GM12878 (cell line): ENCODE measurements at regions not wholly inside any gene's neighbourhood (a gene's known extent, or its start where the extent isn't known, plus 50 kb on each side); places are given as distances from the start of the nearest gene placed in this dataset.

Source experiments
- ATAC-seq: fragments of 200-7000 bp; cut with Tn5 transposase; 3 replicates; pipeline ENCODE4 v1.9.1; 2020; ENCODE audit warnings: mild to moderate bottlenecking, moderate library complexity
- BruUV-seq: library from RNA; stranded (reverse); fragments of 400-500 nt; replicated peaks from 2 replicates; lab custom pipeline; 2021; lab: Mats Ljungman, UMichigan
- CTCF ChIA-PET: fragments of 300-600 bp; sonication (Branson Sonifier 250); formaldehyde crosslinking; extraction: SDS; loops from one replicate; lab custom pipeline; 2021; ENCODE audit warnings: inconsistent platforms; lab: Yijun Ruan, JAX
- POLR2A ChIA-PET: fragments of 350-600 bp; formaldehyde crosslinking; extraction: SDS; loops from one replicate; lab custom pipeline; 2021; ENCODE audit warnings: inconsistent platforms; lab: Charles Lee
- RAD21 ChIA-PET: fragments of 300-600 bp; sonication (Branson Sonifier 250); formaldehyde crosslinking; loops from one replicate; lab custom pipeline; 2023; ENCODE audit warnings: antibody characterized with exemption; ENCODE audit not compliant: unreplicated experiment; lab: Charles Lee
- SMC1A ChIA-PET: fragments of 300-600 bp; sonication (Branson Sonifier 250); formaldehyde crosslinking; loops from one replicate; lab custom pipeline; 2023; ENCODE audit not compliant: unreplicated experiment, uncharacterized antibody; lab: Charles Lee
- DNase-seq: peaks from one replicate; pipeline ENCODE4 v3.0.0-alpha.2; 2011; ENCODE audit warnings: low read depth, low spot score
- FAIRE-seq: peaks from 3 replicates; lab custom pipeline; 2011; peaks lifted over from hg19 to GRCh38; lab: Jason Lieb, UNC
- H2AFZ ChIP-seq: 2 replicates; pipeline ENCODE4 v1.6.0; 2011; ENCODE audit warnings: low read depth, low read length, control low read depth; ENCODE audit not compliant: control insufficient read depth
- H3K27ac ChIP-seq: 2 replicates; pipeline ENCODE4 v1.5.1; 2011; ENCODE audit warnings: control low read depth; ENCODE audit not compliant: control insufficient read depth, insufficient read depth
- H3K27me3 ChIP-seq, 2 experiments: replicated peaks in 1 of 2; 2 replicates each; pipeline versions ENCODE4 v1.6.0 to v1.6.1; 2011; ENCODE audit warnings: low read length in 1 of 2; ENCODE audit not compliant: control insufficient read depth in 2 of 2, insufficient read depth in 2 of 2
- H3K36me3 ChIP-seq, 2 experiments: 2 replicates each; pipeline ENCODE4 v1.5.1; 2011; ENCODE audit warnings: low read length in 1 of 2; ENCODE audit not compliant: control insufficient read depth in 2 of 2, insufficient read depth in 2 of 2
- H3K4me1 ChIP-seq: 2 replicates; pipeline ENCODE4 v1.6.1; 2011; ENCODE audit warnings: mild to moderate bottlenecking, low read length, moderate library complexity, mixed read lengths; ENCODE audit not compliant: control insufficient read depth, insufficient read depth
- H3K4me2 ChIP-seq: 2 replicates; pipeline ENCODE4 v1.6.0; 2011; ENCODE audit warnings: control low read depth; ENCODE audit not compliant: control insufficient read depth, insufficient read depth
- H3K4me3 ChIP-seq: fragments of 200-600 bp; sonication (generic); 2 replicates; pipeline ENCODE4 v1.5.1; 2016
- H3K79me2 ChIP-seq: 2 replicates; pipeline ENCODE4 v1.6.0; 2011; ENCODE audit warnings: low read length; ENCODE audit not compliant: control insufficient read depth, insufficient read depth
- H3K9ac ChIP-seq: 2 replicates; pipeline ENCODE4 v1.8.0; 2011; ENCODE audit warnings: low read length, control low read depth, mixed read lengths; ENCODE audit not compliant: control insufficient read depth, insufficient read depth
- H3K9me3 ChIP-seq: replicated peaks from 3 replicates; pipeline ENCODE4 v1.5.1; 2011; ENCODE audit warnings: mild to moderate bottlenecking, low read length; ENCODE audit not compliant: control insufficient read depth, insufficient read depth
- H4K20me1 ChIP-seq: 2 replicates; pipeline ENCODE4 v1.6.0; 2011; ENCODE audit not compliant: control insufficient read depth, insufficient read depth
- ZBED1 ChIP-seq: IDR thresholded peaks from 2 replicates; pipeline ENCODE4 v1.6.1; 2016; ENCODE audit warnings: borderline replicate concordance
- in situ Hi-C: fragments of 300-500 bp; cut with MboI; formaldehyde crosslinking; loops from 9 replicates; pipeline ENCODE4 v1.14.3; 2018; ENCODE audit warnings: mixed read lengths
- intact Hi-C: fragments of 100-400 bp; cut with micrococcal nuclease; formaldehyde crosslinking; loops from one replicate; pipeline ENCODE4 v1.14.2; 2022; ENCODE audit not compliant: unreplicated experiment
- TF ChIP-seq, protein P1 (sequence below): IDR thresholded peaks from 2 replicates; pipeline ENCODE4 v1.6.1; 2012; ENCODE audit warnings: improper control_type of control experiment, low read depth, low read length; ENCODE audit not compliant: insufficient replicate concordance
- TF ChIP-seq, protein P2 (sequence below): fragments of 450-650 bp; conservative IDR thresholded peaks from 2 replicates; pipeline ENCODE4 v1.6.1; 2017; ENCODE audit warnings: mild to moderate bottlenecking, moderate library complexity
- TF ChIP-seq, protein P3 (sequence below): IDR thresholded peaks from 2 replicates; pipeline ENCODE4 v1.6.1; 2011; ENCODE audit warnings: borderline replicate concordance, low read depth, mild to moderate bottlenecking, moderate library complexity, low read length; ENCODE audit not compliant: insufficient read depth, poor library complexity, severe bottlenecking

DNA sequence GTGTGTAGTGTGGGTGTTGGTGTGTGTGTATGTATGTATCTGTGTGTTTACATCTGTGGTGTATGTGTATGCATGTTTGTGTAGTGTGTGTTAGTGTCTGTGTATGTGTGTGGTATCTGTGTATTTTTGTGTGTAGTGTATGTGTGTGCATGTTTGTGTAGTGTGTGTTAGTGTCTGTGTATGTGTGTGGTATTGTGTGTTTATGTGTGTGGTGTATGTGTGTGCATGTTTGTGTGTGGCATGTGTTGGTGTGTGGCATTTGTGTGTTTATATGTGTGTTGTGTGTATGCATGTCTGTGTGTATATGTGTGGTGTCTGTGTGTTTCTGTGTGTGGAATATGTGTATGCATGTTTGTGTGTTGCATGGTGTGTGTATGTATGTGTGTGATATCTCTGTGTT is 96.4 kb downstream of the CMPK2 start:
- Histone ChIP-seq H3K27ac (no peak overlapping the region), H3K4me1 (no peaks in the 10 kb centered on the region), H4K20me1 (no peaks in the 10 kb centered on the region), H3K4me3 (no peak overlapping the region), H3K9me3 (no peaks in the 10 kb centered on the region), H3K4me2 (no peak overlapping the region), H3K9ac (no peak overlapping the region), H3K27me3 (no peaks in the 10 kb centered on the region; a peak in 1 of 4 replicates), H2AFZ (no peak overlapping the region), H3K36me3 (no peaks in the 10 kb centered on the region), H3K79me2 (no peaks in the 10 kb centered on the region)
- no TSS peak for BruUV-seq
- ATAC-seq (no peak), FAIRE-seq (no peak), DNase-seq (no peak)
- POLR2A ChIA-PET, result no interaction called here
- CTCF ChIA-PET, result no interaction called here
- intact Hi-C loops, result no loop called here
- SMC1A ChIA-PET, result no interaction called here
- TF ChIP-seq, protein P1, sequence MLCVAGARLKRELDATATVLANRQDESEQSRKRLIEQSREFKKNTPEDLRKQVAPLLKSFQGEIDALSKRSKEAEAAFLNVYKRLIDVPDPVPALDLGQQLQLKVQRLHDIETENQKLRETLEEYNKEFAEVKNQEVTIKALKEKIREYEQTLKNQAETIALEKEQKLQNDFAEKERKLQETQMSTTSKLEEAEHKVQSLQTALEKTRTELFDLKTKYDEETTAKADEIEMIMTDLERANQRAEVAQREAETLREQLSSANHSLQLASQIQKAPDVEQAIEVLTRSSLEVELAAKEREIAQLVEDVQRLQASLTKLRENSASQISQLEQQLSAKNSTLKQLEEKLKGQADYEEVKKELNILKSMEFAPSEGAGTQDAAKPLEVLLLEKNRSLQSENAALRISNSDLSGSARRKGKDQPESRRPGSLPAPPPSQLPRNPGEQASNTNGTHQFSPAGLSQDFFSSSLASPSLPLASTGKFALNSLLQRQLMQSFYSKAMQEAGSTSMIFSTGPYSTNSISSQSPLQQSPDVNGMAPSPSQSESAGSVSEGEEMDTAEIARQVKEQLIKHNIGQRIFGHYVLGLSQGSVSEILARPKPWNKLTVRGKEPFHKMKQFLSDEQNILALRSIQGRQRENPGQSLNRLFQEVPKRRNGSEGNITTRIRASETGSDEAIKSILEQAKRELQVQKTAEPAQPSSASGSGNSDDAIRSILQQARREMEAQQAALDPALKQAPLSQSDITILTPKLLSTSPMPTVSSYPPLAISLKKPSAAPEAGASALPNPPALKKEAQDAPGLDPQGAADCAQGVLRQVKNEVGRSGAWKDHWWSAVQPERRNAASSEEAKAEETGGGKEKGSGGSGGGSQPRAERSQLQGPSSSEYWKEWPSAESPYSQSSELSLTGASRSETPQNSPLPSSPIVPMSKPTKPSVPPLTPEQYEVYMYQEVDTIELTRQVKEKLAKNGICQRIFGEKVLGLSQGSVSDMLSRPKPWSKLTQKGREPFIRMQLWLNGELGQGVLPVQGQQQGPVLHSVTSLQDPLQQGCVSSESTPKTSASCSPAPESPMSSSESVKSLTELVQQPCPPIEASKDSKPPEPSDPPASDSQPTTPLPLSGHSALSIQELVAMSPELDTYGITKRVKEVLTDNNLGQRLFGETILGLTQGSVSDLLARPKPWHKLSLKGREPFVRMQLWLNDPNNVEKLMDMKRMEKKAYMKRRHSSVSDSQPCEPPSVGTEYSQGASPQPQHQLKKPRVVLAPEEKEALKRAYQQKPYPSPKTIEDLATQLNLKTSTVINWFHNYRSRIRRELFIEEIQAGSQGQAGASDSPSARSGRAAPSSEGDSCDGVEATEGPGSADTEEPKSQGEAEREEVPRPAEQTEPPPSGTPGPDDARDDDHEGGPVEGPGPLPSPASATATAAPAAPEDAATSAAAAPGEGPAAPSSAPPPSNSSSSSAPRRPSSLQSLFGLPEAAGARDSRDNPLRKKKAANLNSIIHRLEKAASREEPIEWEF, result no peak
- TF ChIP-seq, protein P2, sequence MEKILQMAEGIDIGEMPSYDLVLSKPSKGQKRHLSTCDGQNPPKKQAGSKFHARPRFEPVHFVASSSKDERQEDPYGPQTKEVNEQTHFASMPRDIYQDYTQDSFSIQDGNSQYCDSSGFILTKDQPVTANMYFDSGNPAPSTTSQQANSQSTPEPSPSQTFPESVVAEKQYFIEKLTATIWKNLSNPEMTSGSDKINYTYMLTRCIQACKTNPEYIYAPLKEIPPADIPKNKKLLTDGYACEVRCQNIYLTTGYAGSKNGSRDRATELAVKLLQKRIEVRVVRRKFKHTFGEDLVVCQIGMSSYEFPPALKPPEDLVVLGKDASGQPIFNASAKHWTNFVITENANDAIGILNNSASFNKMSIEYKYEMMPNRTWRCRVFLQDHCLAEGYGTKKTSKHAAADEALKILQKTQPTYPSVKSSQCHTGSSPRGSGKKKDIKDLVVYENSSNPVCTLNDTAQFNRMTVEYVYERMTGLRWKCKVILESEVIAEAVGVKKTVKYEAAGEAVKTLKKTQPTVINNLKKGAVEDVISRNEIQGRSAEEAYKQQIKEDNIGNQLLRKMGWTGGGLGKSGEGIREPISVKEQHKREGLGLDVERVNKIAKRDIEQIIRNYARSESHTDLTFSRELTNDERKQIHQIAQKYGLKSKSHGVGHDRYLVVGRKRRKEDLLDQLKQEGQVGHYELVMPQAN, result no peak
- TF ChIP-seq ZBED1, result no peak
- TF ChIP-seq, protein P3, sequence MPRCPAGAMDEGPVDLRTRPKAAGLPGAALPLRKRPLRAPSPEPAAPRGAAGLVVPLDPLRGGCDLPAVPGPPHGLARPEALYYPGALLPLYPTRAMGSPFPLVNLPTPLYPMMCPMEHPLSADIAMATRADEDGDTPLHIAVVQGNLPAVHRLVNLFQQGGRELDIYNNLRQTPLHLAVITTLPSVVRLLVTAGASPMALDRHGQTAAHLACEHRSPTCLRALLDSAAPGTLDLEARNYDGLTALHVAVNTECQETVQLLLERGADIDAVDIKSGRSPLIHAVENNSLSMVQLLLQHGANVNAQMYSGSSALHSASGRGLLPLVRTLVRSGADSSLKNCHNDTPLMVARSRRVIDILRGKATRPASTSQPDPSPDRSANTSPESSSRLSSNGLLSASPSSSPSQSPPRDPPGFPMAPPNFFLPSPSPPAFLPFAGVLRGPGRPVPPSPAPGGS, result no peak
- RAD21 ChIA-PET, result no interaction called here
- in situ Hi-C loops, result no loop called here
